ENCODE measurements at regions not wholly inside any gene's neighbourhood (a gene's known extent, or its start where the extent isn't known, plus 50 kb on each side); places are given as distances from the start of the nearest gene placed in this dataset.

DNA sequence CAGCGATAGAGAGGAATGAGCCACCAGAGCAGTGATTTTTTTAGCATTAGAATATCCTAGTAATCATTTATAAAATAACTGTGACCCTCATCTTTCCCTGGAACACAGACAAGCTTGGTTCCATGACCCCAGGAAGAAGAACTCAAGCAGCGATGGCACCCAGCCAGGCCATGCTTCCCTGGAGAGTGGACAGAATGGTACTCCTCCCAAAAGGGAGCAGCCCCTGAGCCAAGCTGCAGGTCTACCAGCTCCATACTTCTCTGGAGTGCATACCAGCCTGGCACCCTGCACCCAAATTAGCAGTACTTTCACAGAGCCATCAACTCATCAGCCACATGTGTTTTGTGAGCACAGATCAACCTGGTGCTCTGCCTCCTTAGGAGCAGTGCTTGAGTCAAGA is 310.9 kb upstream of the PCDH10 start:
- Histone ChIP-seq H3K27ac (no peak overlapping the region), H3K27me3 (no peaks in the 10 kb centered on the region), H3K36me3 (no peaks in the 10 kb centered on the region), H3K9me3 (peaks cover 0 to 6% (median 0%) of the 10 kb centered on the region in 4 donors), H3K4me3 (no peak overlapping the region), H3K4me1 (no peaks in the 10 kb centered on the region)
- DNase-seq = no peak
- TF ChIP-seq CTCF (IDR thresholded peaks at IDR 0.05) = no peak
- no peak for TF ChIP-seq POLR2A (IDR thresholded peaks at IDR 0.05)

DNA sequence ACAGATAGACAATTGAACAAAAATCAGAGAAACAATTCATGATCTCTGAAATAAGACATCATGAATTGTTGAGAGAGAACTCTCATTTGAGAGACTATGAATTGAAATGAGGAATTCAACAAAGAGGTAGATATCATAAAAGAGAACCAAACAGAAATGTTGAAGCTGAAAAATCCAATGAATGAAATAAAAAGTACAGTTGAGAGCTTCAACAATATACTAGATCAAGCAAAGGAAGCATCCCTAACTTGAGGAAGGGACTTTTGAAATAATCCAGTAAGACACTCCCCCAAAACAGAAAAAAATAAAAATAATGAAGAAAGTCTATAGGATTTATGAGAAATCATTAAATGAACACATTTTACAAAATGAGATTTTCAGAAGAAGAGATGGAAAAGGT is 310.0 kb upstream of the PCDH10 start:
- DNase-seq = no peak
- peaks cover 0 to 6% (median 0%) of the 10 kb centered on the region in 4 donors for H3K9me3 ChIP-seq
- H3K27ac ChIP-seq = no peak overlapping the region

GRCh38 chr4:132859929-132860328 is 289.2 kb upstream of the PCDH10 start:
- no peak overlapping the region for H3K4me3 ChIP-seq
- TF ChIP-seq CTCF (IDR thresholded peaks at IDR 0.05) (no peak), POLR2A (IDR thresholded peaks at IDR 0.05) (no peak)
- no peak for DNase-seq

More for the DNA sequence above, 310.0 kb upstream of the PCDH10 start:
- Histone ChIP-seq H3K27me3 (no peaks in the 10 kb centered on the region), H3K4me1 (no peaks in the 10 kb centered on the region), H3K4me3 (no peak overlapping the region), H3K36me3 (no peaks in the 10 kb centered on the region)
- TF ChIP-seq CTCF (IDR thresholded peaks at IDR 0.05) = no peak
- TF ChIP-seq POLR2A (IDR thresholded peaks at IDR 0.05) = no peak

GRCh38 chr4:132860976-132861375 is 288.1 kb upstream of the PCDH10 start:
- Histone ChIP-seq H3K4me3 (no peak overlapping the region), H3K36me3 (no peaks in the 10 kb centered on the region), H3K27ac (no peak overlapping the region), H3K27me3 (no peaks in the 10 kb centered on the region), H3K9me3 (no peaks in the 10 kb centered on the region), H3K4me1 (no peaks in the 10 kb centered on the region)
- no peak for TF ChIP-seq POLR2A (IDR thresholded peaks at IDR 0.05)
- no peak for TF ChIP-seq CTCF (IDR thresholded peaks at IDR 0.05)
- no peak for DNase-seq

More at GRCh38 chr4:132859929-132860328, 289.2 kb upstream of the PCDH10 start:
- Histone ChIP-seq H3K27me3 (no peaks in the 10 kb centered on the region), H3K27ac (no peak overlapping the region), H3K36me3 (no peaks in the 10 kb centered on the region), H3K9me3 (no peaks in the 10 kb centered on the region), H3K4me1 (no peaks in the 10 kb centered on the region)

DNA sequence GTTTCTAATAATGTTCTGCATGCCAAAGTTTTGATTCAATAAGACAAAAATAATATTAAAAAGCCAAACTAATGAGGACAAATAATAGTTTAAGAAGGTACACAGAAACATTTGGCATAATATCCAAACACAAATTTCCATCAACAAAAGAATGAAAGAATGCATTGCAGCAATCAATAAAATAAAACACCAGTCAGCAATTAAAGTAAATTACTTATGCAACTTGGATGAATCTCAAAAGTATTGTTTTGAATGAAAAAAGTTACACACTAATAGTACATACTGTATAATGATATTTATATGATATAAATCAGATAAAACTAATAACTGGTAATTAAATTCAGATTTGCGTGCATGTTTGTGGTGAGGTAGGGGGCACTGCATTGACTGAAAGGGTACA is 285.5 kb upstream of the PCDH10 start:
- no peak for DNase-seq
- TF ChIP-seq CTCF (IDR thresholded peaks at IDR 0.05) (no peak), POLR2A (IDR thresholded peaks at IDR 0.05) (no peak)
- Histone ChIP-seq H3K27me3 (no peaks in the 10 kb centered on the region), H3K36me3 (no peaks in the 10 kb centered on the region), H3K4me1 (no peaks in the 10 kb centered on the region), H3K27ac (no peak overlapping the region), H3K4me3 (no peak overlapping the region), H3K9me3 (no peaks in the 10 kb centered on the region)

GRCh38 chr4:132865458-132865857 is 283.6 kb upstream of the PCDH10 start:
- TF ChIP-seq POLR2A (IDR thresholded peaks at IDR 0.05) = no peak
- TF ChIP-seq CTCF (IDR thresholded peaks at IDR 0.05) = no peak
- H3K4me3 ChIP-seq = no peak overlapping the region
- no peak for DNase-seq

More at GRCh38 chr4:132865458-132865857, 283.6 kb upstream of the PCDH10 start:
- Histone ChIP-seq H3K27me3 (no peaks in the 10 kb centered on the region), H3K9me3 (no peaks in the 10 kb centered on the region), H3K27ac (no peak overlapping the region), H3K36me3 (no peaks in the 10 kb centered on the region), H3K4me1 (no peaks in the 10 kb centered on the region)

Measured in Peyer's patch (tissue), 4 donors.